CD8-positive, alpha-beta memory T cell (primary cell): ENCODE measurements at regions not wholly inside any gene's neighbourhood (a gene's known extent, or its start where the extent isn't known, plus 50 kb on each side); places are given as distances from the start of the nearest gene placed in this dataset.

Experiments used
- CTCF ChIA-PET: fragments of 350-600 bp; sonication (Branson Sonifier 250); formaldehyde crosslinking; loops from one replicate; lab custom pipeline; 2021; ENCODE audit warnings: antibody characterized with exemption; lab: Charles Lee
- POLR2A ChIA-PET: fragments of 350-600 bp; sonication (Branson Sonifier 250); formaldehyde crosslinking; loops from one replicate; lab custom pipeline; 2021; ENCODE audit warnings: antibody characterized with exemption; lab: Charles Lee
- DNase-seq, 5 donors: peaks; one replicate each; pipeline versions ENCODE4 v3.0.0 to v3.0.0-alpha.2; 2020 to 2022; ENCODE audit warnings: mixed read lengths in 1 of 5
- H3K27ac ChIP-seq: one replicate; pipeline ENCODE4 v1.7.0; 2013; ENCODE audit warnings: low read depth, mild to moderate bottlenecking, low read length, moderate library complexity
- H3K27me3 ChIP-seq: 2 replicates; pipeline ENCODE4 v1.7.0; 2013; ENCODE audit warnings: low read length, mild to moderate bottlenecking; ENCODE audit not compliant: insufficient read depth, poor library complexity, severe bottlenecking
- H3K36me3 ChIP-seq: 2 replicates; pipeline ENCODE4 v1.7.0; 2013; ENCODE audit warnings: mild to moderate bottlenecking, low read length, moderate library complexity; ENCODE audit not compliant: insufficient read depth
- H3K4me1 ChIP-seq: 2 replicates; pipeline ENCODE4 v1.7.0; 2013; ENCODE audit warnings: mild to moderate bottlenecking, low read length, moderate library complexity; ENCODE audit not compliant: insufficient read depth
- H3K4me3 ChIP-seq: 2 replicates; pipeline ENCODE4 v1.7.0; 2013; ENCODE audit warnings: mild to moderate bottlenecking, low read length
- H3K9me3 ChIP-seq: 2 replicates; pipeline ENCODE4 v1.7.0; 2013; ENCODE audit warnings: mild to moderate bottlenecking, low read length
- H3K27ac Mint-ChIP-seq, 8 donors: one replicate each; pipeline ENCODE4 v1.8.0; 2020 to 2021; ENCODE audit warnings: mixed read lengths in 8 of 8, mild to moderate bottlenecking in 6 of 8, inconsistent platforms in 3 of 8, moderate library complexity in 3 of 8
- H3K27me3 Mint-ChIP-seq, 2 donors: one replicate each; pipeline ENCODE4 v1.8.0; 2020 to 2021; ENCODE audit warnings: mixed read lengths in 2 of 2, mild to moderate bottlenecking in 1 of 2, moderate library complexity in 1 of 2
- H3K36me3 Mint-ChIP-seq, 3 donors: one replicate each; pipeline ENCODE4 v1.8.0; 2020 to 2021; ENCODE audit warnings: mixed read lengths in 3 of 3, inconsistent platforms in 1 of 3, mild to moderate bottlenecking in 1 of 3
- H3K4me1 Mint-ChIP-seq, 3 donors: one replicate each; pipeline ENCODE4 v1.8.0; 2020 to 2021; ENCODE audit warnings: mixed read lengths in 3 of 3, inconsistent platforms in 1 of 3, mild to moderate bottlenecking in 1 of 3
- H3K4me3 Mint-ChIP-seq, 7 donors: one replicate each; pipeline ENCODE4 v1.8.0; 2020 to 2021; ENCODE audit warnings: mixed read lengths in 7 of 7, mild to moderate bottlenecking in 6 of 7, moderate library complexity in 4 of 7, inconsistent platforms in 2 of 7
- H3K9me3 Mint-ChIP-seq, 5 donors: one replicate each; pipeline ENCODE4 v1.8.0; 2020 to 2022; ENCODE audit warnings: mixed read lengths in 5 of 5, mild to moderate bottlenecking in 3 of 5, moderate library complexity in 2 of 5, inconsistent platforms in 1 of 5

- DNase-seq, result no peak
- no peak overlapping the region for H3K27ac Mint-ChIP-seq
- no peaks in the 10 kb centered on the region for H3K36me3 ChIP-seq
- ChIA-PET POLR2A (no interaction called here), CTCF (no interaction called here)
- no peak overlapping the region for H3K4me3 ChIP-seq
- H3K27ac ChIP-seq, result no peak overlapping the region
- H3K4me3 Mint-ChIP-seq, result no peak overlapping the region
- H3K4me1 ChIP-seq, result no peaks in the 10 kb centered on the region
- peaks cover 2 to 16% of the 10 kb centered on the region in 2 donors for H3K27me3 Mint-ChIP-seq
- H3K4me1 Mint-ChIP-seq, result no peaks in the 10 kb centered on the region
- H3K9me3 ChIP-seq, result no peaks in the 10 kb centered on the region
- no peaks in the 10 kb centered on the region for H3K36me3 Mint-ChIP-seq
- no peaks in the 10 kb centered on the region for H3K9me3 Mint-ChIP-seq
- H3K27me3 ChIP-seq, result no peaks in the 10 kb centered on the region
Measured at GRCh38 chr9:99309141-99309939, 87.3 kb downstream of the SEC61B start.

GRCh38 chr9:99312736-99313135, 90.7 kb downstream of the SEC61B start:
- POLR2A ChIA-PET, result no interaction called here
- no peak overlapping the region for H3K27ac ChIP-seq
- H3K4me1 ChIP-seq, result no peaks in the 10 kb centered on the region
- H3K27me3 Mint-ChIP-seq, result peaks cover 14 to 30% of the 10 kb centered on the region in 2 donors
- H3K4me3 ChIP-seq, result no peak overlapping the region
- no peak overlapping the region for H3K27ac Mint-ChIP-seq
- CTCF ChIA-PET, result no interaction called here
- no peaks in the 10 kb centered on the region for H3K27me3 ChIP-seq
- DNase-seq, result no peak
- no peaks in the 10 kb centered on the region for H3K9me3 Mint-ChIP-seq
- no peaks in the 10 kb centered on the region for H3K36me3 ChIP-seq
- no peaks in the 10 kb centered on the region for H3K4me1 Mint-ChIP-seq
- H3K36me3 Mint-ChIP-seq, result peaks cover 0 to 2% (median 0%) of the 10 kb centered on the region in 3 donors
- H3K4me3 Mint-ChIP-seq, result no peak overlapping the region
- no peaks in the 10 kb centered on the region for H3K9me3 ChIP-seq

- Mint-ChIP-seq H3K4me1 (no peaks in the 10 kb centered on the region), H3K27me3 (peaks cover 22 to 59% of the 10 kb centered on the region in 2 donors), H3K27ac (no peak overlapping the region), H3K9me3 (no peaks in the 10 kb centered on the region), H3K36me3 (peaks cover 0 to 2% (median 0%) of the 10 kb centered on the region in 3 donors), H3K4me3 (no peak overlapping the region)
- no peak overlapping the region for H3K4me3 ChIP-seq
- H3K4me1 ChIP-seq, result no peaks in the 10 kb centered on the region
- no peak for DNase-seq
- ChIA-PET POLR2A (no interaction called here), CTCF (no interaction called here)
- no peaks in the 10 kb centered on the region for H3K27me3 ChIP-seq
- H3K27ac ChIP-seq, result no peak overlapping the region
- H3K9me3 ChIP-seq, result no peaks in the 10 kb centered on the region
- no peaks in the 10 kb centered on the region for H3K36me3 ChIP-seq
Measured at GRCh38 chr9:99319048-99319447, 97.0 kb downstream of the SEC61B start.

GRCh38 chr9:99322299-99322698, 100.2 kb downstream of the SEC61B start:
- H3K27me3 ChIP-seq, result no peaks in the 10 kb centered on the region
- no peaks in the 10 kb centered on the region for H3K9me3 ChIP-seq
- no peaks in the 10 kb centered on the region for H3K4me1 Mint-ChIP-seq
- H3K36me3 Mint-ChIP-seq, result no peaks in the 10 kb centered on the region
- H3K27ac ChIP-seq, result no peak overlapping the region
- H3K27me3 Mint-ChIP-seq, result peaks cover 20 to 65% of the 10 kb centered on the region in 2 donors
- H3K36me3 ChIP-seq, result no peaks in the 10 kb centered on the region
- CTCF ChIA-PET, result no interaction called here
- H3K9me3 Mint-ChIP-seq, result no peaks in the 10 kb centered on the region
- H3K4me3 Mint-ChIP-seq, result no peak overlapping the region
- POLR2A ChIA-PET, result no interaction called here
- no peak for DNase-seq
- H3K4me1 ChIP-seq, result no peaks in the 10 kb centered on the region
- no peak overlapping the region for H3K4me3 ChIP-seq
- H3K27ac Mint-ChIP-seq, result no peak overlapping the region

GRCh38 chr9:99326112-99326916, 104.2 kb downstream of the SEC61B start:
- no peaks in the 10 kb centered on the region for H3K36me3 ChIP-seq
- no peak overlapping the region for H3K4me3 ChIP-seq
- H3K4me1 ChIP-seq, result no peaks in the 10 kb centered on the region
- Mint-ChIP-seq H3K27me3 (peaks cover 22 to 58% of the 10 kb centered on the region in 2 donors), H3K9me3 (no peaks in the 10 kb centered on the region), H3K27ac (no peak overlapping the region), H3K4me1 (no peaks in the 10 kb centered on the region), H3K36me3 (no peaks in the 10 kb centered on the region), H3K4me3 (no peak overlapping the region)
- ChIA-PET CTCF (no interaction called here), POLR2A (no interaction called here)
- DNase-seq, result no peak
- H3K27me3 ChIP-seq, result no peaks in the 10 kb centered on the region
- no peak overlapping the region for H3K27ac ChIP-seq
- no peaks in the 10 kb centered on the region for H3K9me3 ChIP-seq

GRCh38 chr9:99326917-99327189, 104.8 kb downstream of the SEC61B start:
- no peaks in the 10 kb centered on the region for H3K4me1 ChIP-seq
- no peaks in the 10 kb centered on the region for H3K9me3 Mint-ChIP-seq
- ChIA-PET CTCF (no interaction called here), POLR2A (no interaction called here)
- H3K9me3 ChIP-seq, result no peaks in the 10 kb centered on the region
- H3K4me3 ChIP-seq, result no peak overlapping the region
- no peaks in the 10 kb centered on the region for H3K36me3 Mint-ChIP-seq
- peaks cover 21 to 52% of the 10 kb centered on the region in 2 donors for H3K27me3 Mint-ChIP-seq
- no peaks in the 10 kb centered on the region for H3K36me3 ChIP-seq
- no peak for DNase-seq
- no peaks in the 10 kb centered on the region for H3K4me1 Mint-ChIP-seq
- H3K27me3 ChIP-seq, result no peaks in the 10 kb centered on the region
- no peak overlapping the region for H3K4me3 Mint-ChIP-seq
- H3K27ac Mint-ChIP-seq, result no peak overlapping the region
- H3K27ac ChIP-seq, result no peak overlapping the region

- Mint-ChIP-seq H3K27me3 (peaks cover 18 to 49% of the 10 kb centered on the region in 2 donors), H3K9me3 (no peaks in the 10 kb centered on the region), H3K27ac (no peak overlapping the region), H3K4me3 (no peak overlapping the region), H3K36me3 (no peaks in the 10 kb centered on the region), H3K4me1 (no peaks in the 10 kb centered on the region)
- Histone ChIP-seq H3K4me1 (no peaks in the 10 kb centered on the region), H3K27ac (no peak overlapping the region), H3K4me3 (no peak overlapping the region), H3K27me3 (no peaks in the 10 kb centered on the region), H3K9me3 (no peaks in the 10 kb centered on the region), H3K36me3 (no peaks in the 10 kb centered on the region)
- ChIA-PET CTCF (no interaction called here), POLR2A (no interaction called here)
- no peak for DNase-seq
Measured at GRCh38 chr9:99327667-99328066, 105.6 kb downstream of the SEC61B start.

- ChIA-PET POLR2A (no interaction called here), CTCF (interaction anchor here (1.3 kb wide), 1 partner anchor 83 kb away, joined by 3 read pairs; no protein-coding TSS in a partner anchor)
- H3K27me3 ChIP-seq, result no peaks in the 10 kb centered on the region
- H3K36me3 ChIP-seq, result no peaks in the 10 kb centered on the region
- H3K36me3 Mint-ChIP-seq, result no peaks in the 10 kb centered on the region
- H3K9me3 Mint-ChIP-seq, result no peaks in the 10 kb centered on the region
- H3K4me3 Mint-ChIP-seq, result no peak overlapping the region
- no peak for DNase-seq
- H3K4me1 ChIP-seq, result no peaks in the 10 kb centered on the region
- H3K27me3 Mint-ChIP-seq, result peaks cover 8 to 11% of the 10 kb centered on the region in 2 donors
- H3K9me3 ChIP-seq, result no peaks in the 10 kb centered on the region
- H3K27ac Mint-ChIP-seq, result no peak overlapping the region
- no peak overlapping the region for H3K4me3 ChIP-seq
- no peak overlapping the region for H3K27ac ChIP-seq
- no peaks in the 10 kb centered on the region for H3K4me1 Mint-ChIP-seq
Measured at GRCh38 chr9:99335280-99335679, 113.2 kb downstream of the SEC61B start.
